ENCODE measurements at regions not wholly inside any gene's neighbourhood (a gene's known extent, or its start where the extent isn't known, plus 50 kb on each side); places are given as distances from the start of the nearest gene placed in this dataset.

DNA sequence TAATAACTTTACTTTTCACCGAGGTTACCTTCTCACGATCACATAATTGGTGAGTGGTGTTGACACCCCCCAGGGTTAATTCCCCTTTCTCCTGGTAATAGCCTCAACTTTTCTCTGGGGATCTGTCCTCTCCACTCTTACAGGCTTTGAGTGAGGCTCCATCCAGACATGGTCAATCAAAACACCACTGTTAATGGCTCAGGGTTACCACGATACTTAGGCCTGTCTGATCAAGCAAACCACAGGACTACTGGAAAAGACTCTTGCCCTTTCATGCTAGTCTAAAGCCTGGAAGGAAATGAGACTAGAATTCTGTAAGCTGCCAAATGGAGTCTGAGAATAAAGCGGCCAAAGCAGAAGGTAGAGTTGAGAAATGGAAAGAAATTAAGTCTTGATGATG lies 56.5 kb upstream of the STT3B start:
- TF ChIP-seq CTCF (conservative IDR thresholded peaks at IDR 0.05; ENCODE audit: low read depth, low read length) (no peak), NFE2L2 (IDR thresholded peaks at IDR 0.05; ENCODE audit: low read depth, low read length) (no peak), CEBPB (IDR thresholded peaks at IDR 0.05; ENCODE audit: low read depth, low read length) (no peak), FOS (IDR thresholded peaks at IDR 0.05; ENCODE audit: low read depth, low read length) (no peak)

Measured in IMR-90 (cell line).